Breast epithelium (tissue), 4 donors: ENCODE measurements at regions not wholly inside any gene's neighbourhood (a gene's known extent, or its start where the extent isn't known, plus 50 kb on each side); places are given as distances from the start of the nearest gene placed in this dataset.

ENCODE experiments used
- DNase-seq, 2 donors: peaks; one replicate each; pipeline ENCODE4 v3.0.0-alpha.2; 2019; ENCODE audit warnings: low spot score in 2 of 2
- H3K27ac ChIP-seq, 2 donors: fragments of 200-600 bp; sonication (generic) in 1 of 2; one replicate each; pipeline ENCODE4 v1.5.1; 2016 to 2019; ENCODE audit warnings: mild to moderate bottlenecking in 1 of 2
- H3K27me3 ChIP-seq, 2 donors: fragments of 200-600 bp; sonication (generic) in 1 of 2; one replicate each; pipeline versions ENCODE4 v1.5.1 to v1.6.0; 2017 to 2019; ENCODE audit warnings: control low read depth in 1 of 2, mild to moderate bottlenecking in 1 of 2
- H3K36me3 ChIP-seq: fragments of 200-600 bp; one replicate; pipeline ENCODE4 v1.5.1; 2019
- H3K4me1 ChIP-seq, 2 donors: fragments of 200-600 bp; sonication (generic); one replicate each; pipeline ENCODE4 v1.5.1; 2016 to 2019; ENCODE audit warnings: control low read depth in 1 of 2
- H3K4me3 ChIP-seq, 3 donors: fragments of 200-600 bp; sonication (generic); 1 replicate in 2 of 3; 2 replicates in 1 of 3; pipeline ENCODE4 v1.5.1; 2016 to 2019; ENCODE audit warnings: mild to moderate bottlenecking in 3 of 3, moderate library complexity in 2 of 3
- H3K9me3 ChIP-seq, 2 donors: fragments of 200-600 bp; sonication (generic) in 1 of 2; one replicate each; pipeline ENCODE4 v1.5.1; 2016 to 2019; ENCODE audit warnings: control low read depth in 1 of 2
- POLR2A ChIP-seq: fragments of 450-650 bp; IDR thresholded peaks from one replicate; pipeline ENCODE4 v1.6.1; 2016; ENCODE audit warnings: antibody characterized with exemption, mild to moderate bottlenecking, moderate library complexity
- POLR2AphosphoS5 ChIP-seq, 3 donors: sonication (generic); formaldehyde crosslinking; IDR thresholded peaks; one replicate each; pipeline ENCODE4 v1.6.1; 2017; ENCODE audit warnings: antibody characterized with exemption in 3 of 3
- intact Hi-C: fragments of 100-400 bp; cut with DNase I; formaldehyde crosslinking; loops from one replicate; pipeline ENCODE4 v1.15.1; 2023; ENCODE audit warnings: low total_unique reads
- TF ChIP-seq, protein P1 (sequence below), 3 donors: fragments of 450-650 bp; IDR thresholded peaks; one replicate each; pipeline ENCODE4 v1.5.1; 2016 to 2017; ENCODE audit warnings: antibody characterized with exemption in 3 of 3, mild to moderate bottlenecking in 3 of 3, moderate library complexity in 3 of 3

DNA sequence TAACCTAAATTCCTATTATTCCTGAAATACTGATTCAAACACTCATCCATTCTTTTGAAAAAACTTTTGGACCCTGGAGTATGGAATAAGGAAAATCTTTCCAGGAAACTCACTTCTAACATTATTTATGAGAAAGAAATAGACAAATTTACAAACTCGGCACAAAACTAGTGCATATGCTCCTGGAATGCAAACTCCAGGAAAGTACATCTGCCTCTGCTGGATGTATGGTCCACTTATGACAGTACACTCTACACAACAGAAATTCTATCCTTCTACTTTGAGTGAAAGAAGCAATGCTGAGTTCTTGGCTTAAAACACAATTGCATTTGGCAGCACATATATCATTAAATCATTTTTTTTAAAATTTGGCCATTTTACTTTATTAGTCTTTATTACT, 700.5 kb upstream of the STXBP6 start:
- Histone ChIP-seq H3K27ac (no peak overlapping the region), H3K4me1 (no peaks in the 10 kb centered on the region), H3K36me3 (peaks cover 4% of the 10 kb centered on the region), H3K27me3 (no peaks in the 10 kb centered on the region), H3K9me3 (no peaks in the 10 kb centered on the region), H3K4me3 (no peak overlapping the region)
- intact Hi-C loops = no loop called here
- DNase-seq = no peak
- TF ChIP-seq POLR2AphosphoS5 (IDR thresholded peaks at IDR 0.05) (no peak), POLR2A (no peak)
- TF ChIP-seq, protein P1, sequence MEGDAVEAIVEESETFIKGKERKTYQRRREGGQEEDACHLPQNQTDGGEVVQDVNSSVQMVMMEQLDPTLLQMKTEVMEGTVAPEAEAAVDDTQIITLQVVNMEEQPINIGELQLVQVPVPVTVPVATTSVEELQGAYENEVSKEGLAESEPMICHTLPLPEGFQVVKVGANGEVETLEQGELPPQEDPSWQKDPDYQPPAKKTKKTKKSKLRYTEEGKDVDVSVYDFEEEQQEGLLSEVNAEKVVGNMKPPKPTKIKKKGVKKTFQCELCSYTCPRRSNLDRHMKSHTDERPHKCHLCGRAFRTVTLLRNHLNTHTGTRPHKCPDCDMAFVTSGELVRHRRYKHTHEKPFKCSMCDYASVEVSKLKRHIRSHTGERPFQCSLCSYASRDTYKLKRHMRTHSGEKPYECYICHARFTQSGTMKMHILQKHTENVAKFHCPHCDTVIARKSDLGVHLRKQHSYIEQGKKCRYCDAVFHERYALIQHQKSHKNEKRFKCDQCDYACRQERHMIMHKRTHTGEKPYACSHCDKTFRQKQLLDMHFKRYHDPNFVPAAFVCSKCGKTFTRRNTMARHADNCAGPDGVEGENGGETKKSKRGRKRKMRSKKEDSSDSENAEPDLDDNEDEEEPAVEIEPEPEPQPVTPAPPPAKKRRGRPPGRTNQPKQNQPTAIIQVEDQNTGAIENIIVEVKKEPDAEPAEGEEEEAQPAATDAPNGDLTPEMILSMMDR (IDR thresholded peaks at IDR 0.05) = no peak
